ENCODE measurements at regions not wholly inside any gene's neighbourhood (a gene's known extent, or its start where the extent isn't known, plus 50 kb on each side); places are given as distances from the start of the nearest gene placed in this dataset.

GRCh38 chr13:109361562-109362289 is 424.7 kb downstream of the IRS2 start:
- no peak overlapping the region for H3K4me2 ChIP-seq (ENCODE audit: low read length)
- no peaks in the 10 kb centered on the region for H3K36me3 ChIP-seq (ENCODE audit: insufficient read depth, low read length)
- no peak overlapping the region for H3K4me3 ChIP-seq (ENCODE audit: low read depth, low read length, poor library complexity, severe bottlenecking)

GRCh38 chr13:109357751-109358471 is 428.5 kb downstream of the IRS2 start:
- Histone ChIP-seq H3K36me3 (ENCODE audit: insufficient read depth, low read length) (no peaks in the 10 kb centered on the region), H3K4me3 (ENCODE audit: low read depth, low read length, poor library complexity, severe bottlenecking) (no peak overlapping the region), H3K4me2 (ENCODE audit: low read length) (no peak overlapping the region), H4K20me1 (ENCODE audit: insufficient read depth, low read length) (no peaks in the 10 kb centered on the region), H3K79me2 (ENCODE audit: insufficient read depth, low read length) (no peaks in the 10 kb centered on the region), H3K27ac (ENCODE audit: low read depth, low read length, poor library complexity, severe bottlenecking) (no peak overlapping the region), H2AFZ (ENCODE audit: low read length) (no peak overlapping the region), H3K4me1 (ENCODE audit: insufficient read depth, low read length, severe bottlenecking) (no peaks in the 10 kb centered on the region), H3F3A (ENCODE audit: insufficient read depth, low read length) (no peaks in the 10 kb centered on the region), H3K9ac (ENCODE audit: low read length) (no peak overlapping the region), H3K9me2 (ENCODE audit: low read depth, low read length) (no peaks in the 10 kb centered on the region), H3K27me3 (ENCODE audit: insufficient read depth, low read length) (no peaks in the 10 kb centered on the region; the same call in 1 of the 2 replicates), H3K9me3 (ENCODE audit: low read length) (no peaks in the 10 kb centered on the region)
- TF ChIP-seq EZH2 (IDR thresholded peaks at IDR 0.05; ENCODE audit: borderline replicate concordance, low read length) = no peak

More at GRCh38 chr13:109361562-109362289, 424.7 kb downstream of the IRS2 start:
- Histone ChIP-seq H2AFZ (ENCODE audit: low read length) (no peak overlapping the region), H4K20me1 (ENCODE audit: insufficient read depth, low read length) (no peaks in the 10 kb centered on the region), H3K27ac (ENCODE audit: low read depth, low read length, poor library complexity, severe bottlenecking) (no peak overlapping the region), H3K9ac (ENCODE audit: low read length) (no peak overlapping the region), H3K9me3 (ENCODE audit: low read length) (no peaks in the 10 kb centered on the region), H3K27me3 (ENCODE audit: insufficient read depth, low read length) (no peaks in the 10 kb centered on the region), H3K9me2 (ENCODE audit: low read depth, low read length) (no peaks in the 10 kb centered on the region), H3K4me1 (ENCODE audit: insufficient read depth, low read length, severe bottlenecking) (no peaks in the 10 kb centered on the region), H3K79me2 (ENCODE audit: insufficient read depth, low read length) (no peaks in the 10 kb centered on the region), H3F3A (ENCODE audit: insufficient read depth, low read length) (no peaks in the 10 kb centered on the region)
- no peak for TF ChIP-seq EZH2 (IDR thresholded peaks at IDR 0.05; ENCODE audit: borderline replicate concordance, low read length)
- TF ChIP-seq CTCF (IDR thresholded peaks at IDR 0.05; ENCODE audit: low read length) = no peak

GRCh38 chr13:109355875-109356434 is 430.4 kb downstream of the IRS2 start:
- TF ChIP-seq EZH2 (IDR thresholded peaks at IDR 0.05; ENCODE audit: borderline replicate concordance, low read length) (no peak), CTCF (IDR thresholded peaks at IDR 0.05; ENCODE audit: low read length) (no peak)
- Histone ChIP-seq H3K79me2 (ENCODE audit: insufficient read depth, low read length) (no peaks in the 10 kb centered on the region), H3K9ac (ENCODE audit: low read length) (no peak overlapping the region), H3K4me3 (ENCODE audit: low read depth, low read length, poor library complexity, severe bottlenecking) (no peak overlapping the region), H3K9me3 (ENCODE audit: low read length) (no peaks in the 10 kb centered on the region), H3K27me3 (ENCODE audit: insufficient read depth, low read length) (no peaks in the 10 kb centered on the region; the same call in 1 of the 2 replicates), H3K9me2 (ENCODE audit: low read depth, low read length) (no peaks in the 10 kb centered on the region), H2AFZ (ENCODE audit: low read length) (no peak overlapping the region), H3F3A (ENCODE audit: insufficient read depth, low read length) (no peaks in the 10 kb centered on the region), H3K4me2 (ENCODE audit: low read length) (no peak overlapping the region), H4K20me1 (ENCODE audit: insufficient read depth, low read length) (no peaks in the 10 kb centered on the region), H3K4me1 (ENCODE audit: insufficient read depth, low read length, severe bottlenecking) (no peaks in the 10 kb centered on the region), H3K36me3 (ENCODE audit: insufficient read depth, low read length) (no peaks in the 10 kb centered on the region), H3K27ac (ENCODE audit: low read depth, low read length, poor library complexity, severe bottlenecking) (no peak overlapping the region)
